ENCODE measurements at regions not wholly inside any gene's neighbourhood (a gene's known extent, or its start where the extent isn't known, plus 50 kb on each side); places are given as distances from the start of the nearest gene placed in this dataset.

DNA sequence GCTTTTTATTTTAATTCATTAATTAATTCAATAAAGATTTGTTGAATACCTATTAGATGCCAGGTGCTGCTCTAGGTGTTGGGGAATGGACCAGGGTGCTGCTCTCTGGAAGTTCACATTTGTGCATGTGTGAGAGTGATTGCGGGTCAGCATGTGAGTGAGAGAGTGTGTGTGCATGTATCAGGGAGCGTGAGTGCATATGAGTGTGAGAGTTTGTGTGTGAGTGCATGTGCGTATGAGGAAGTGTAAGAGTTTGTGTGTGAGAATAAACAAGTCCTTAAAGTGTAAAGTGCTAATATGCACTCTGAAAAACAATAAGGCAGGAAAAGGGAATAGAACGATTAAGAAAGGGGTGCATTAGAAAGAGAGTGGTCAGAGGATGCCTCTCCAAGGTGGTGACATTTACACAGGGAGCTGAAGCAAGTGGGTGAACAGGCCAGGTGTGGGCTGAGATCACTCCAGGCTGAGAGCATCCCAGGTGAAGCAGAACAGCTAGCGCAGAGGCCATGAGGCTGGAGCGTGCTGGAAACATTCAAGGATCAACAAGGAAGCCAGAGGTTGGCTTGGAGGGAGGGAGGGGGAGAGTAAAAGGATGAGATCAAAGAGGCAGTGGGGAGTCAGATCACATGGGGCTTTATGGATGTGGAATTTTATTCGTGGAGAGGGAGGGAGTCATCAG is 50.5 kb upstream of the SLC1A4 start:
- intact Hi-C loops (cut with micrococcal nuclease) = no loop called here
- no peak for DNase-seq
- H2BK5ac ChIP-seq (ENCODE audit: low read depth, low read length, poor library complexity, severe bottlenecking) = no peak overlapping the region
- ChIA-PET POLR2A (ENCODE audit: unreplicated experiment) (no interaction called here), CTCF (no interaction called here)
- peaks cover 2% of the 10 kb centered on the region; the same call in 1 of the 2 replicates for H3K4me1 ChIP-seq (ENCODE audit: control insufficient read depth, insufficient read depth, low read length)
- no peak overlapping the region for H3K56ac ChIP-seq (ENCODE audit: extremely low read depth, insufficient read depth, low read length)
- in situ Hi-C loops (cut with MboI; ENCODE audit: low sequenced_read_pairs) = loop anchor here (10.0 kb wide), 1 partner anchor 636 kb away; no protein-coding TSS in a partner anchor
- peaks cover 5% of the 10 kb centered on the region; the same call in 1 of the 2 replicates for H3K9me3 ChIP-seq (ENCODE audit: control insufficient read depth, insufficient read depth, low read length)
- no peak overlapping the region for H4K5ac ChIP-seq (ENCODE audit: low read depth, low read length)
- peaks cover 61% of the 10 kb centered on the region for H3K27me3 ChIP-seq (ENCODE audit: control insufficient read depth, insufficient read depth, low read length)
- dilution Hi-C loops (cut with HindIII; ENCODE audit: low sequenced_read_pairs, unreplicated experiment) = no loop called here
- H4K20me1 ChIP-seq (ENCODE audit: insufficient read depth, low read length) = no peaks in the 10 kb centered on the region
- no peak overlapping the region for H3K9ac ChIP-seq (ENCODE audit: low read depth, low read length)
- H4K91ac ChIP-seq (ENCODE audit: insufficient read depth, low read depth, low read length) = no peak overlapping the region
- H3K14ac ChIP-seq (replicated peaks; ENCODE audit: low read depth, low read length) = no peak overlapping the region
- TF ChIP-seq POLR2A (IDR thresholded peaks at IDR 0.05; ENCODE audit: low read depth, low read length) = no peak
- H3K18ac ChIP-seq (ENCODE audit: low read depth, low read length) = no peak overlapping the region
- H2BK120ac ChIP-seq (ENCODE audit: low read depth, low read length) = no peak overlapping the region
- no peak overlapping the region for H2AK5ac ChIP-seq (ENCODE audit: low read depth, low read length)
- H3K23ac ChIP-seq (ENCODE audit: low read depth, low read length) = no peak overlapping the region
- no peak overlapping the region for H4K8ac ChIP-seq (ENCODE audit: low read depth in 2 of 2, low read length in 2 of 2)
- 65 to 100% methylated on average over 1 to 6 of the region's 7 CpGs for WGBS, 2 experiments (ENCODE audit: extremely low coverage in 2 of 2, insufficient read length in 1 of 2)
- no peak overlapping the region for H3K4me3 ChIP-seq (ENCODE audit: insufficient read depth, low read depth, low read length)
- H3K4ac ChIP-seq (ENCODE audit: low read depth, low read length) = no peak overlapping the region
- BruUV-seq (replicated peaks) = no TSS peak
- H2BK20ac ChIP-seq (ENCODE audit: low read depth, low read length) = no peak overlapping the region
- no peak overlapping the region for H2AFZ ChIP-seq (replicated peaks; ENCODE audit: low read length, poor library complexity)
- no peak overlapping the region for H3K27ac ChIP-seq (ENCODE audit: insufficient read depth, low read length)
- no peak overlapping the region for H3K4me2 ChIP-seq (ENCODE audit: low read depth, low read length)
- H3K36me3 ChIP-seq (ENCODE audit: control insufficient read depth, insufficient read depth, low read length) = no peaks in the 10 kb centered on the region
- H3K79me1 ChIP-seq (ENCODE audit: low read depth in 1 of 2, low read length in 2 of 2) = no peaks in the 10 kb centered on the region
- ATAC-seq (ENCODE audit: low read depth) = no peak
- H3K9me1 ChIP-seq (ENCODE audit: insufficient read depth, low read length) = peaks cover 9% of the 10 kb centered on the region; the same call in 1 of the 2 replicates
- H2BK15ac ChIP-seq (ENCODE audit: low read depth, low read length) = no peak overlapping the region
- H2AK9ac ChIP-seq (replicated peaks; ENCODE audit: low read depth, low read length, poor library complexity) = no peak overlapping the region

Measured in IMR-90 (cell line).